GM21390 (cell line): ENCODE measurements at regions not wholly inside any gene's neighbourhood (a gene's known extent, or its start where the extent isn't known, plus 50 kb on each side); places are given as distances from the start of the nearest gene placed in this dataset.
"Not testable (repeated sequence)": the region's sequence is repeated elsewhere in the genome, so short reads cannot be mapped to it uniquely, and the experiment has no call there.

Experiments used
- ATAC-seq: cut with Tn5 transposase; IDR thresholded peaks from one replicate; pipeline ENCODE4 v1.9.1; 2021; ENCODE audit not compliant: unreplicated experiment

DNA sequence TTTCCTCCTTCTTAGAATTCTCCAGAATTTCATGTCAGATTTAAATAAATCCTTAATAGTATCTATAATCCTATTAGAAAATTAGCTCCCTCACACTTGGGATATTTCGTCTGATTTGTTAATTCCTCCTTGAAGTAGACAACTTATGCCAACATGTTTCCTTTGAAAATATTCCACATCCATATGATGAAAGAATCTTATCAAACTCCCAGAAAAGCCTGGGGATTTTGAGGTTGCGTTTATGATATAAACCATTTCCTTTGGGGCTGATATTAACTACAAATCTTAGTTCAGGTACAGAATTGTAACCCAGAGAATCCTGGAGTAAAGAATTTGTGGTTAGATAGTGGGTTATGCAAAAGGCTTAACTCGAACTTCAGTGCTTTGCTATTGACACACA lies 2373.8 kb upstream of the ACO1 start:
- ATAC-seq, result no peak

DNA sequence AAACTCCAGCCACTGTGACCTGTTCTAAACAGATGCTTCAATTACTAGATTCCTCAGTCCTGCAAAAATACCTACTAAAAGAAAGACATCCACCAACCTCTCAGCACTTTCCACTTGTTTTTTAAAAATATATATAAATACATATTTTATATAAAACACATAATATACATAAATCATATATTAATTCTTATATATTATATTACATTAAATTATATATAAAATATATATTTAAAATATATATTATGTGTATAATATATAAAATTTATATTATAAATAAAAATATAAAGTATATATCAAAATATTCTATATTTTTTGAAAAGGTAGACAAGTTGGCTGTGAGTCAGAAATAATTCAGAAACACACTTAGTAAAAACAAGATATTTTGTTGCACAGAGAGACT lies 2371.8 kb upstream of the ACO1 start:
- ATAC-seq, result no peak

DNA sequence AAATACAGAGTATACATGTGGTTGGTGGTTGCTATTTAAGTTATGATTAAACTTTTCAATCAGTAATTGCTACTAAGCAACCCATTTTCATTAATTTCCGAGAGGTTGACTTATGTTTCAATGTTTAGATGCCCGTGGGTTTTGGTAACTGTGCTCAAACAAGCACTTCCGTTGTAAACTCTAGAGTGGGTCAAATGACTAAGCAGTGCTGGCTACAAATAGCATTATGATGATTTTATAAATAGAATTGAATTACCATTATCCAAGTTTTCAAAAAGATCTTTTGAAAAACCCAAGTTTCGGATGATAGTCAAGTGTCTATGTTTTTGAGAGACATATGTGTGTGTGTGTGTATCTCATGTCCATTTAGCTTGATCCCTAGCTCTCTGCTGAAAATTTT lies 2369.4 kb upstream of the ACO1 start:
- no peak for ATAC-seq

DNA sequence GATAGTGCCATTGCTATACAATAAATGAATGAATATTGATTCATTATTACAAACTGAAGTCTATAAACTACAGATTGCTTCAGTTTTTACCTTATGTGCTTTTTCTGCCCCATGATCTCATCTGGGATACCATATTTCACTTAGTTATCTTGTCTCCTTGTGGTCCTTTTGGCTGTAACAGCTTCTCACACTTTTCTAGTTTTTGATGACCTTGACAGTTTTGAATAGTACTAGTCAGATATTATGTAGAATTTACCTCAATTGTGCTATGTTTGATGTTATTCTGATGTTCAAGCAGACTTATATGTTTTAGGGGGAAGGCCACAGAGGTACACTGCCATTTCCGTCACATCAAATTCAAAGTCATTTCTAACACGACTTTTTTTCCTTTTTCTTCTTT lies 2364.3 kb upstream of the ACO1 start:
- no peak for ATAC-seq

DNA sequence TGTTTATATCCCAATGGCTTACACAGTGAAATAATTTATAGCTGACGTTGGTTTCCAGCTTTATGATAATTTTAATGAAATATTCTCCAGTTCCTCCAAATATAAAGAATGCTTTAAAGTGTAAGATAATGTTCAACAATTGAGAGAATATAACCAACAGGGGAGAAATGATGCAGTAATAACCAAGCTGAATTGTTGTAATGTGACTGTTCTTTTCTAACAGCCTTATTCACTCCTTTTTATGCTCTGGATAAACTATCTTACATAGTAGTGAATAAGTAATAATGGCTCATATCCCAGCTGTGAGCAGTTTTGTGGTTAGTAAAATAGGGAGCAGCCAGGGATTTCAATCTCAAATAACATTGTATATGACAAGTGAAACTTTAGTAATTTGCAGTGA lies 2348.7 kb upstream of the ACO1 start:
- no peak for ATAC-seq

DNA sequence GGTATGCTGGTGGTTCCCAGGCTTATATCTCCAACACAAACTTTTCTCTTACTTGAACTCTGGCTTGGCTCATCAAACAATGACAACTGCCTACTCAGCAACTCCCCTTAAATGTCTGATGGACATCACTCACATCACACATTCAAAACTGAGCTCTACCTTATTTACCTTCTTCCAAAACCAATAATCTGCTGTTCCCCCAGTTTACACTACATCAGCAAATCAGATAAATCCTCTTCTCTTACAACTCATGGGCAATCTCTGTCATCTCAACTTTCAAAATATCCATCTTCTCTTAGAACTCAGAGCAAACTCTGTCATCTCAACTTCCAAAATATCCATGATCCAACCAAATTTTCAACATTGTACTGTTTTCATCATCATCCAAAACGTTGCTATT lies 2347.9 kb upstream of the ACO1 start:
- no peak for ATAC-seq

DNA sequence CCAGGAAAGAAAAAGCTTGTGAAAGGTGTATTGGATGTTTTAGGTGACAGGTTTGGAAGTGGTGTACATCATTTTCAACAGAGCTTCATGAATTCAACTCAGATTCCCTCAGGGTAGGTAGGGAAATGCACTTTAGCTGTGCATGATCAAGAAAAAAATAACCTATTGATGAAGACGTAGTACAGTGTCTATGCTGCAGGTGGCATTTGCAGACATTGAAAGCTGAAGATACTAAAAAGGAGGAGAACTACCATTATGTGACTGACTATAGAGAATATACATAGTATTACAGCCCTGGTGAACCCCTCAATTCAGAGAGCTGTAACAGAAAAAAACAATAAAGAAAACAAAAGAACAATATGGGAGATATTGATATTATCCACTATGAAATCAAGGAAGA lies 2344.7 kb upstream of the ACO1 start:
- no peak for ATAC-seq

DNA sequence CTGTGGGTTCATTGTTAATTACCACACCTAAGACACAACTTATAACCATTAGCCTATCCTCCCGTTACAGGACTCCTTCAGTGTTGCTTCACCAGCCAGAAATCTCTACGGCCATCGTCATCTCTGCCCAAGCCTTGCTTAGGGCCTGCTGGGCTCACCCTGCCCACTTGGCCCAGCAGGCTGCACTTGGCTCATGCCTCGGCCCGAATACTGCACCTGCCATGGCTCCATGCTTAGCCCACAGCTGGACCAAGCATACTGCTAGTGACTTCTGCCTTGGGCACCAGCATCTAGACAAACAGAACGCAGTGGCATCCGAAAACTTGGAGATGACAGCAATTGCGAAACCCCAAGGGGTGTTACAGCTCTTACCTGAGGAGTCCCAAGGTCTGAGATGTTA lies 2336.0 kb upstream of the ACO1 start:
- no peak for ATAC-seq

DNA sequence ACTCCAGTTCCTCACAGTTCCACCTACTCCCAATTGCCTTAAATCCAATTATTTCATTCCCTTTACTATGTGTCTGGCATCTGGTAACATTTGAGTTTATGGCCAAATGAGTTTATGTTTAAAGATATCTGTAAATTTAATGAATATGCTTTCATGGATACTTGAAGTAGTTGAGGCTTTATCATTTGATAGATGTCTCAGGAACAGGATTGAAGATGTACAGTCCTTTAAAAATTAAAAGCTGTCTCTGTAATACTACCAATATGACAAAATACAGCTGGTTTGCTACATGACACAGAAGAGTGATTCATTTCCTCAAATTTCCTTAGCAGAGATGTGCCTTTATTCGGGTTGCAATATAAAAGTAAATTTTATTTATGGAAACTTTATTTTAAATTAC lies 2326.0 kb upstream of the ACO1 start:
- no peak for ATAC-seq

DNA sequence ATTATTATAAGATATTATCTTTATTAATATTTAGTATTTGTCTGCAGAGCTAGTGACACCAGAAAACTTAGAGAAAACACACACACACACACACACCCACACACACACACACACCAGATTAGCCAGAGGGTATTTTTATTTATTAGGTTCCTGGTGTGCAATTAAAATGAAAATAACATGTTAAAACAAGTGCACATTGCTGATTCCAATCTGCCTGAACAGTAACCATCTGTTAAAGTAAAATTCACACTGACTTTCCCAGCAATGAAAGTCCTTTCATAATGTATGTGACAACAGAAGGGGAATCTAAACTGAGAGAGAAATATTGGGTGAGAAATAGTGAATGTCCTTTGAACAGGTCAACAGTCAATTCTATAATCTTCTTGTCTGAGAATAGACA lies 2323.5 kb upstream of the ACO1 start:
- no peak for ATAC-seq

DNA sequence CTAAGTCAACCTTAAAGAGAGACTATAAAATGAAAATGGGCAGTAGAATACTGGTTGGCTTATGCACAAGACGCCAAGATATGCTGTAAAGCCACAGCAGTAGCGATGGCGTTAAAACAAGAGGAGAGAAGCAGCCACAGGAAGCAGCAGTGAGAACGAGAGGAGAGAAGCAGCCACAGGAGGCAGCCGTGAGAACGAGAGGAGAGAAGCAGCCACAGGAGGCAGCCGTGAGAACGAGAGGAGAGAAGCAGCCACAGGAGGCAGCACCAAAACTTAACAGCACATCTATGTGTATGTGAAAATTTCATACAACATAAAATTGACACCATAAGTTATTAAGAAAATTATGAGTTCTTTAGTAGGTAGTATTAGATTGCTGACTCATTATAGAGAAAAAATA lies 2318.6 kb upstream of the ACO1 start:
- no peak for ATAC-seq

DNA sequence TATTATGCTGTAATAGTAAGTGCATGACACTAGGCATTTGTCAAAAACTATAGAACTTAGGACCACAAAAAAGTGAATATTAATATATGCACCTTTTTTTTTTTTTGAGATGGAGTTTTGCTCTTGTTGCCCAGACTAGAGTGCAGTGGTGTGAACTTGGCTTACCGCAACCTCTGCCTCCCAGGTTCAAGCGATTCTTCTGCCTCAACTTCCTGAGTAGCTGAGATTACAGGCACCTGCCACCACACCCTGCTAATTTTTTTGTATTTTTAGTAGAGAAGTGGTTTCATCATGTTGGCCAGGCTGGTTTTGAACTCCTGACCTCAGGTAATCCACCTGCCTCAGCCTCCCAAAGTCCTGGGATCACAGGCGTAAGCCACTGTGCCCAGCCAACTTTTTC lies 2315.2 kb upstream of the ACO1 start:
- ATAC-seq, result not testable (repeated sequence)

DNA sequence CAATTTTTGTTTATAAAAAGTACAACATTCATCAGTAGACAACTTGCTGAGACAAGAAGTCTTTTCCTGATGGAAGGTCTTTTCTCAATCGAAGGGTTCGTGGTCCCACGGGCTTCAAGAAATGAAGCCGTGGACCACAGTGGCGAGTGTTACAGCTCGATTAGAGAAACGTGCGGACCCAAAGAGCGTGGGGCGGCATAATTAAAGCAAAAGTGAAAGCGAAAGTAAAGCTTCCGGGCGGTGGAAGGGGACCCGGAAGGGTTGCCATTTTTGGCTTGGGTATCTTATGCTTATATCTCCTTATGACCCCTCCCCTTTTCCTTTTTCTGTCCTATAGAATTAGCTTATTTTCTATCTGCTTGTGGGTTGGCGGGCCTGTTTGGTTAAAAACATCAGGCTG lies 2309.4 kb upstream of the ACO1 start:
- ATAC-seq, result no peak

DNA sequence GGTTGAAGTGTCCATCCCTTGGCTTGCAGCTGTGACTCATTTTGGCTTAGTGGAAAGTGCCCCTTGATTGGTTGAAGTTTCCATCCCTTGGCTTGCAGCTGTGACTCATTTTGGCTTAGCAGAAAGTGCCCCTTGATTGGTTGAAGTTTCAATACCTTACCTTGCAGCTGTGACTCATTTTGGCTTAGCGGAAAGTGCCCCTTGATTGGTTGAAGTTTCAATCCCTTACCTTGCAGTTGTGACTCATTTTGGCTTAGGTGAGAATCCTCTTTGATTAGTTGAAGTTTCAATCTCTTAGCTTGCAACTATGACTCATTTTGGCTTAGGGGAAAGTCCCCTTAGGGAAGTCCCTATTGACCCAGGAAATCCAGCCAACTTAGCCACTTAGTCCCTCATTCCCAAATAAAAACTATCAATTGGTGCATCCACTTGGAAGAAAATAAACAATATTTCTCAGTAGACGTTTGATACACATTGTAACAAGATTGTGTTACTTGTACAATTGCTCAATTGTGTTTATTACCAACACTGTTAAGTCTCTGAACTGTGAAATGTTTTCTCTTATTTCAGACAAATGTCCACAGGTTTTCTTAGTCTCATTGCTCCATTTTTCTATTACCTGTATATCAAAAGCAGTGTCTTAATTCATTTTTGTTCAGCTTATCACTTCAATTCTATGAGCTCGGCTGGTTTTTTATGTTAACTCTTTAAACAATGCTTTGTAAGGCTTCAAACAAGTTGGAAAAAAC lies 2308.8 kb upstream of the ACO1 start:
- peak; percentile 80 for ATAC-seq

DNA sequence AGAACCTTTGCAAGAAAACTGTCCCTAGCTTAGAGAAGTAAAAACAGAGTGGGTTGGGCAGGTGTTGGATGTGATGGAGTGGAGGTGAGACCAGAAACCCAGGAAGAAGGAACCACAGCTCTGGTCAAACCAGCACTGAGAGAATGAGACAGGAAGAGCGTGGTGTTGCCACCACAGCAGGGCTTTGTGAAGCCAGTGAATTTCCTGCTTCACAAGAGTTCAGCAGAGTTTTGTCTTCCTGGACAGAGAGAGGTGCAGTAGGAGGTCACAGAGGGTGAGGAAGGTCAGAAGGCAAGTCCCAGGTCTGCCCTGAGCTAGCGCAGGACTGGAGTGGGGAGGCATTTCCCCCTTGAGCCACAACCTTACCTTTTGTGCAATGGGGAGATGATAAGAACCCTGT lies 2306.2 kb upstream of the ACO1 start:
- ATAC-seq, result peak; percentile 47

DNA sequence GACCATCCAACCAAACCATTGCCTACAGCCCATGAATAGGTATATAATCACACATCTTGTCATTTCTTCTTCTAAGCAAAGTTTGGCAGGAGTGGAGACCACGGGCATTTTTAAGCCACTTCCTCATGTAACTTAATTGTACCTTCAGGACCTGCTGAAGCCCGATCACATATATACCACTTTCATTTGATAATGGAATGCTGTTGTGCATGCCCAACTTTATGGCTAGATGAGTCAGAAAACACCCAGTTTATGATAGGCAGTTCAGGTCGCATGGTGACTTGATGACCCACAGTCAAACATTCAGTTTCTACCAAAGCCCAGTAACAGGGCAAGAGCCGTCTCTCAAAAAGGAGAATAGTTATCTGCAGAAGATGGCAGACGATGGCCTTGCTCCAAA lies 2295.0 kb upstream of the ACO1 start:
- no peak for ATAC-seq

DNA sequence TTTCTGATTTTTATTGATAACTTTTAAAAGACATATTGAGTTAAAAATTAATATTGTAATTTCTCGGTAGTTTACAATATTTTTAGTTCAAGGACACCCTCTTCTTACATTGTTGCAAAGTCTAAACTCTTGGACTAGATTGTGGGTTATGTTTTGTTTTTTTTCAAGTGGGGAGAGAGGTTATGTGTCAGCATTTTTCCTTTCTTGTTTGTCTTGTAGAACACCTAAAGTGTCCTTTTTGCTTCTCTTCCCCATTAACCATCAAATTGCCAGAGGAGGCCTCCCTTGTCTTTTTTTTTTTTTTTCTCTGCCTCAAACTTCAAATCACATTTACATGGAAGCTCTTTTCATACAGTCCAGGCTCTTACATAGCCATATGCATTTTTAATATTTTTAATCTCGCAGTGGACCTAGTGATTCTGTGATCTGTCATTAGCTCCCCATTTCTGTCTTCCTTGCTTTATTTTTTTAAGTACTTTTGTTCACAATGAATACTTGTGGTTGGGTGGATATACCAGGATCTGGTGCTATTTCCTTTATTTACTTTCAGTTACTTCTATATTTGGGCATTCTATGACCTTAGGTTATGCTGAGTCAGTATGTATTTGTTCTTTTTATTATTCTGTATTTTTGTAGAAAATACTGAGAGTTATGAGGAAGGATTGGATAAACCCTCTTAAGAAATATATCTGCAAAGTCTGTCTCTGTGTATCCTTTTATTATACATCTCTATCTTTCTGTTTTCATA lies 2280.6 kb upstream of the ACO1 start:
- no peak for ATAC-seq

DNA sequence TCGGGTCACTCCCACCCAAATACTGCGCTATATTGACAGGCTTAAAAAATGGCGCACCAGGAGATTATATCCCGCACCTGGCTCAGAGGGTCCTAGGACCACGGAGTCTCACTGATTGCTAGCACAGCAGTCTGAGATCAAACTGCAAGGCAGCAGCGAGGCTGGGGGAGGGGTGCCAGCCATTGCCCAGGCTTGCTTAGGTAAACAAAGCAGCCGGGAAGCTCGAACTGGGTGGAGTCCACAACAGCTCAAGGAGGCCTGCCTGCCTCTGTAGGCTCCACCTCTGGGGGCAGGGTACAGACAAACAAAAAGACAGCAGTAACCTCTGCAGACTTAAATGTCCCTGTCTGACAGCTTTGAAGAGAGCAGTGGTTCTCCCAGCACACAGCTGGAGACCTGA lies 2277.3 kb upstream of the ACO1 start:
- ATAC-seq, result not testable (repeated sequence)

DNA sequence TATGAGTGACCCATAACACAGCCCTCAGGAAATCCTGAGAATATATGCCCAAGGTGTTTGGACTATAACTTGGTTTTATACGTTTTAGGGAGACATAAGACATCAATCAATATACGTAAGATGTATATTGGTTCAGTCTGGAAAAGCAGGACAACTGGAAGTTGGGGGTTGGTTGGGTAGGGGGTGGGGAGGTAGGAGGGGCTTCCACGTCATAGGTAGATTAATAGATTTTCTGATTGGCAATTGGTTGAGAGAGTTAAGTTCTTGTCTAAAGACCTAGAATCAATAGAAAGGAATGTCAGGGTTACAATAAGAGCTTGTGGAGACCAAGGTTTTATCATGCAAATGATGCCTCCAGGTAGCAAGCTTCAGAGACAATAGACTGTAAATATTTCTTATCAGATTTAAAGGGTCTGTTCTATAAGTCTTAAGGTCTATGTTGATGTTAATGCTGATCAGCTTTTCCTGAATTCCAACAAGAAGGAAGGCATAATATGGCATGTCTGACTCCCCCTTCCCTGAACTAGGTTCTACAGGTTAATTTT lies 2267.7 kb upstream of the ACO1 start:
- no peak for ATAC-seq

DNA sequence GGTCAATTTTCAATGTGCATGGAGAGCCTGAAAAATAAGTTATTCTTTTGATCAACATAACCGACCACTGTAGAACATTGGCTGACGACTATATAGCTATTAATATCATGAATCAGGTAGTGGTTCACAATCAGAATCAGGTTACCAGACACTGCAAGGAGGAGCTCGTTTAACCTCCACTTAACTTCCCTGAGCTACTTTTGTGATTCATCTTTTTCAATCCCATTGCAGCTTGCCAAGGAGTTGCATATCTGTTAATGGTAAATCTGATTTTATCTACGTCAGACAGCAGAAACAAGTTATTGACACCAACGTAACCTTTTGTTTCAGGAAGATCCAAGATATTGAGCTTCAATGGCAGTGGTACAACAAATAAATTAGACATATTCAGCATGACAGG lies 2263.8 kb upstream of the ACO1 start:
- no peak for ATAC-seq

DNA sequence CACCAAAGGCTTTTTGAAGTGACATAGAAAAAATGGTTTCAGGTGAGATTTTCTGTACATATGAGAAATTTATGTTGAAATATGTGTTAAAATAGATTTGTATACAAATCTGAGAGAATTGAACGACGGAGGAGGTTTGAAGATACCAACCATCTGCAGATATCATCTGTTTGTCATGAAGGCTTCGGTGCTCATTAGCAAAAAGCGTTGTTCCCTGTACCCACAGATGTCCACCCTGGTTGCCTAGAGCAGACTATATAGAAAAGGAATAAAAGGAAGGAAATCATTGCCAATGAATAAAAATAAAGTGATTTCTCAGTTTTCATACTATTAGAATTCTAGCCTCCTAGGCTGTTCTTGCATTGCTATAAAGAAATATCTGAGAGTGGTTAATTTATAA lies 2262.8 kb upstream of the ACO1 start:
- ATAC-seq, result no peak

DNA sequence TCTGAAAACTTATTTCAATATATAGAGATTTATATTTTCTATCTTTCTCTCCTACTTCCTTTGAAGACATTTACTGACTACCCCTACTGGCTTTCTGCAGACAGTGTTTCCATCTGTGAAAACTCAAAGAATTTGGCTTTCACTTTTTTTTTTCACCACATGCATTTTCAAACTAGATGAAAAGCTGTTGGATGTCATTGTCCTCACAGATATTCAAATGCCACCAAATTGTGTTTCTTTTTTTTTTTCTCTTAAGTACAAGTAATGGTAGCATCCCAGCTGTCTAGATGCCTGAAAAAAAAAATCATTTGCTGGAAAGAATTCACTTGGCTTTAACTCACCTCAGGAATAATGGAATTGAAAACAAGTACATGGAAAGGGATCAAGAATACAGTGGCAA lies 2258.6 kb upstream of the ACO1 start:
- ATAC-seq, result no peak

DNA sequence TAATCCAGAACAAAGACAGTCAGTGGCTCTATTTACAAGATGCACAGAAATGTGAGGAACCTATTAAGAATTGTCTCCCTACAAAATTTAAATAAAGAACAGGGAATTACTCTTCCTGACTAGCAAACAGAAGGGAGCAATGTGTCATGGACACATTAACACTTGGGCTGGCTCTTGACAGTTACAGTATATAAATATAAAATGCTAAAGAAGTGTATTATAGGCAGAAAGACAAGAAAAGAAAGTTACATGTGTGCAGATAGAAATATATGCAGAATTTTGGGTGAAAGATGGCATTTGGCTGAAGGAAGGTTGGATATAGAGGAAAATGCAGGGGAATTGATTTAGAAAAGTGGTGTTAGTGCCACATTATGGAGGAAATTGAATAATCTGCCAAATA lies 2257.1 kb upstream of the ACO1 start:
- no peak for ATAC-seq
